GM18867 (cell line): ENCODE measurements at regions not wholly inside any gene's neighbourhood (a gene's known extent, or its start where the extent isn't known, plus 50 kb on each side); places are given as distances from the start of the nearest gene placed in this dataset.

ENCODE experiments used
- ATAC-seq: cut with Tn5 transposase; IDR thresholded peaks from one replicate; pipeline ENCODE4 v1.9.1; 2021; ENCODE audit warnings: mild to moderate bottlenecking, moderate library complexity; ENCODE audit not compliant: unreplicated experiment

DNA sequence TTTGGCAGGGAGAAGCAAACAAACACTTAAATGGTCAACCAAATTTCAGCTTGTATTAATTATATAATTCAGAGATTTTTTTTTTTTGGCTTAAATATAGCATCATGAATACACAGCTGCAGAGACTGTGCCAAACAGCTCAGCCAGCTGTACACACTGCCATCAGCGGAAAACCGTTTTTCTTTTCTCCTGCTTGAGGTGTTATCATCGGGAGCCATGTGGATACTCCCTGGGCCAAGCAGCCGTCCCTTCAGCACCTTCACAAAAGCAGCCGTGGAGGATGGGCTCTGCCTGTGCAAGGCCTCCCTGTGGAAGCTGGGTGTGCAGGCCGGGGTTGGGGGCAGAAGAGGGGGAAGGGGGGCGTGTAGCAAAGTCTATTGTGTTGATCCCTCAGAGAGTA lies 85.0 kb downstream of the NUF2 start:
- no peak for ATAC-seq

DNA sequence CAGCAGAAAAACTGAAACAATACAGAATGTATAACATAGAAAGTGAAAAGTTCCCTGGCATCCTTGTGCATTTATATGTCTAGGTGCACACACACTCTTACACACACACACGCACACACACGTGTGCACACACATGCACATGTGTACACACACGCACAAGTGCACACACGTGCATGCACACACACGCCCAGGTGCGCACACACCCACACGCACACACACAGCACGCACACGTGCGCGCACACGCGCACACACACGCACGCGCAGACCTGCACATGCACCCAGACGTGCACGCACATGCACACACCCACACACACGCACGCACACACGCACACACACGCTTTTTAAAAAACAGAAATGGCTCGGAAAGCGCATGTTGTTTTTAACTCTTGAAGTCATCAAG lies 86.5 kb downstream of the NUF2 start:
- ATAC-seq = no peak

GRCh38 chr1:163410073-163410999 lies 88.6 kb downstream of the NUF2 start:
- ATAC-seq = no peak

- ATAC-seq = no peak
Measured at GRCh38 chr1:163412221-163412620, 90.5 kb downstream of the NUF2 start.

- peak; percentile 95 for ATAC-seq
Measured at GRCh38 chr1:163414778-163415177, 93.0 kb downstream of the NUF2 start.

GRCh38 chr1:163421701-163422100 lies 99.9 kb downstream of the NUF2 start:
- ATAC-seq = no peak

DNA sequence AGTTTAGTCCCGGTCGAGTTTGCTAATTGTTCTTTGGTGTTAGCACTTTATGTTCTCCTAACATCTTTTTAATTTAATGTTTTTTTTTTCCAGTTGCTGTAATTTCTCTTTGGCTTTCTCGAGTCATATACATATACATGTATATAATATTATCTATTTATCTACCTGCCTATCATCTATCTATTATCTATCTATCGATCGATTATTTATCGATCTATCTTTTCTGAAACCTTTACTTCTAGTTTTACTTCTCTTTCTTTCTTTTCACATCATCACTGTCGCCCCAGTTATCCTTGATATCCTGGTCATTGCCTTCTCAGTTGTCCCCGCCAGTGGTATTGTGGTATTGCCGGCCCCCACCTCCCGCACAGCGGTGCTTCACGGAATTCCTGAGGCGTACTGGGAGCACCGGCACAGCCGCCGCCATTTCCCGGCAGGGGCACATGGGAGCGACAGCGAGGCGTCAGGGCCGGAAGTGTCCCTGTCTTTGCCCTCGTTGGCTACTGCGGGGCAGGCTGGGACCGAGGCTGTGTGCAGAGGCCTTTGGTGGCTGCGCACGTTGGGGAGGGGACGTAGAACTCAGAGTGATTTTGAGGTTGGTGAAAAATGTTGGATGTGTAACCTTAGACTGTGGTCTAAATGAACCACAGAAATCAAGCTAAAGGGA lies 101.1 kb downstream of the NUF2 start:
- no peak for ATAC-seq

- ATAC-seq = no peak
Measured at GRCh38 chr1:163426505-163427251, 104.9 kb downstream of the NUF2 start.

- no peak for ATAC-seq
Measured at GRCh38 chr1:163427279-163427678, 105.5 kb downstream of the NUF2 start.

- no peak for ATAC-seq
Measured at GRCh38 chr1:163436140-163436812, 114.5 kb downstream of the NUF2 start.

DNA sequence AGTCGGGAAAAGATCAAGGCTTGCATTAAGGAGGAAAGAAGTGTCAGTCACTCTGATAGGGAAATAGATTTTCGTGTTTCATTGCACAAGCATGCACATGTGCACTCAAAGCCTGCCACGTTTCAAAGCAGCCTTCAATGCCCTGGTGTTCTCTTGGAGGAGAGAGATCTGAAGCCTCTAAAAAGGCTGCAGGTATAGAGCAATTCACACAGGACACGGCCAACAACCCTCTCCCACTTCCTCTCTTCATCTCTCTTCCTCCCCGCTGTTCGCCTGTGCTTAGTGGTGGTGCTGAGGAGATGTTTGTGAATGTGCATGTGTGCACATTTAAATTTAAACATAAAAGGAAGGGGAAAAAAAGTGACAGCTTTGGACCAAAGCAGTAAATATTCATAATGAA lies 117.7 kb downstream of the NUF2 start:
- ATAC-seq = no peak

DNA sequence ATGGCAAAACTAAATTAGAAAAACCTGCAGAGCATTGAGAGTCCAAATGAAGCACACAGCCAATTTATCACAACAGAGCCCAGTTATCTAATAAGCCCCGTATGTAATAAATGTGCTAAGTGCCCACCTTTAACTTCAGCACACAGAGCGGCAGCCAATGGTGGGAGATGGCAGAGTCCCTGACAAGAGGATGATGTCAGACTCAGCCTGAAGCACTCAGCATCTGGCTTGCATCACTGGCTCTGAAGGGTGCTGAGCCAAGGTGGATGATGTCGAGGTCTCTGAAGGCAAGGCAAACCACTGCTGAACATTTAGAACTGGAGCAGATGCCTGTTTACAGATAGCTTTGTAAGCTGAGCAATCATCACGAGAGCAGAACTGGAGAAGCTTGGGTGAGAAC lies 118.3 kb downstream of the NUF2 start:
- no peak for ATAC-seq

GRCh38 chr1:163442231-163442879 lies 120.6 kb downstream of the NUF2 start:
- no peak for ATAC-seq

- no peak for ATAC-seq
Measured at GRCh38 chr1:163442895-163443294, 121.1 kb downstream of the NUF2 start.

DNA sequence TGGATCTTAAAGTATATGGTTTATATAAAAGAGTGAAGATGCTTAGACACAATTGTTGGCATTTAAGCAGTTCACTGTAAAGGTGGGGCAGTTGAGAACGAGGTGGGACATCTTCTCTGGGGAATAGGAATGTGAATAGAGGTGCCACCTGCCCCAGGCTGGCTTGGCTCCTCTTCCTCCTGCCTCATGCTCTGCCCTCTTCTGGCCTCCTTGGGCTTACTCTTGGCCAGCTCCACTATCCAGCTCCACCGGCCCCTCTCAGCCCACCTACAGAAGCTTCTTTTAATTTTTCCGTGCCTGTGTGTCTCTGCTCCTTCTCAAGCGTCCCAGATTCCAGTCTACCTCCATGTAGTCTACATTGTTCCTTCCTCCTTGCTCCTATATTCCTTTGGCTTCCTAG lies 122.1 kb downstream of the NUF2 start:
- no peak for ATAC-seq

DNA sequence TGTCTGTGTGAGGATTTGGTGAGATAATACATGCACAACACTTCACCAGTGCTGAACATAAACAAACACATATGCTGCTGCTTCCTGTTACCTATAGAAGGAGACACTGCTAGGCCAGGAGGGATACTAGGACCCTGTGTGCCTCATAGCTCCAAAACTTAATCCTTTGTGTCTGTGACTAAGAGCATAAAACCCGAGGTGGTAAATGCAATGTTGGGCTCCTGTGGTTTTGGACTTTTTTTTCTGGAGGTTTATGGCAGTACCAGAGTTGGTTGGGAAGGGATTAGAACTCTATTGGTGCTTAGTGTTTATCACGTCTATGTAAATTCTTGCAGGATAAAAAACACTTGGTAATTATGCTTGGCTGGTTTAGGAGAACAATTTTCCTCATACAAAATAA lies 122.9 kb downstream of the NUF2 start:
- ATAC-seq = no peak

DNA sequence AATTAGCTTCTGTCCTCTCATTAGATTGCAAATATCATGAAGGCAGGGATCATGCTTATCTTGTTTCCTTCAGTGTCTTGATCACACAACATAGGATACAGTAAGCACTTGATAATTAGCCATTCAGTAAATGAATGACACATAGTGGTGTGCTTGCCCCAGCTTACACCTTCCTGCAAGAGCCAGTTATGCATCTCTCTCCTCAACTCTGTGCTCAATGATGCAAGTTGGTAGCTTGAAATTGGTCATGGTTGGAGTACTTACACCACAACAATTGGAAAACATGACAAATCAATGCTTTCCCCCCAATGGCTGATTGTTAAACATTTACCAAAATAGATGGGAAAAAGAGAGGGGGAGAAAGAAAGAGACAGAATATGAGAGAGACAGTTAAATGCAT lies 129.2 kb downstream of the NUF2 start:
- ATAC-seq = no peak

- no peak for ATAC-seq
Measured at GRCh38 chr1:163459539-163459938, 137.8 kb downstream of the NUF2 start.

GRCh38 chr1:163467289-163467688 lies 145.5 kb downstream of the NUF2 start:
- no peak for ATAC-seq

DNA sequence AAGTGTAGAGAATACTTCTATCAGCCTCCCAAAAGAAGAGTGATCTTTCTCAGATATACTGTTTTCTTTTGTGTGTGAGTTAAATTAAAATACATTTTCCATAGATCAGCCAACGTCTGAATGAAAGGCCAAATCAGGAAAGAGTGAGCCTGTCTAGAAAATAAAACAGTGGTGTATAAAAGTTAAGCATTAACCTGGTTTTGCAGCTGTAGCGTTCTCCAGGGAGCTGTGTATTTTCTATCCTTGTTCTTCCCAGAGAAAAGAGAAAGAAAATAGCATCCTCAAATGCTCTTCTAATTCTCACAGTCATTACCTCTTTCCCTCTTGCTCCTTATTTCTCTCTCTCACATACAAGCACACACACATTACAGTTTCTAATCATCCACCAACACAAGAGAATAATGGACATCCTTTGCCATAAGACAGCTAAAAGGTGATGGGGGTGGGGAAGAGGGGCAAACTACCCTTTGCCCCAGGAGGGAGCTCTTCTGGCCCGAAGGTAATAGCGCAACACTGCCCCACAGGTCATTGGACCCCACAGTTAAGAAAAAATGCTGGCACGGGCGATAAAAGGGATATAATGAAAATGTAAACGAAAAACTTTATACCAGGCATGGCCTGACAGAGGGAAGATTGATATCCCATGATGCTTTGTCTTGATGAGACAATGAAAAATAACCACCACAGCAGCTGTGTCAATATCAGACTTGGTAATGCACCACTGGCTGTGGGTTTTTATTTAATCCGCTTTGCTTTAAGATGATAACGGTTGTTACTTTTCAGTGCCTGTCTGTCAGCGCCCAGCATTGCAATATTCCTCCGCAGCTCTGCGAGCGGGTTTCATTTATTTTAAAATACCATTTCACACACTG lies 150.3 kb downstream of the NUF2 start:
- ATAC-seq = no peak
